ENCODE measurements at regions not wholly inside any gene's neighbourhood (a gene's known extent, or its start where the extent isn't known, plus 50 kb on each side); places are given as distances from the start of the nearest gene placed in this dataset.
"Not testable (repeated sequence)": the region's sequence is repeated elsewhere in the genome, so short reads cannot be mapped to it uniquely, and the experiment has no call there.

DNA sequence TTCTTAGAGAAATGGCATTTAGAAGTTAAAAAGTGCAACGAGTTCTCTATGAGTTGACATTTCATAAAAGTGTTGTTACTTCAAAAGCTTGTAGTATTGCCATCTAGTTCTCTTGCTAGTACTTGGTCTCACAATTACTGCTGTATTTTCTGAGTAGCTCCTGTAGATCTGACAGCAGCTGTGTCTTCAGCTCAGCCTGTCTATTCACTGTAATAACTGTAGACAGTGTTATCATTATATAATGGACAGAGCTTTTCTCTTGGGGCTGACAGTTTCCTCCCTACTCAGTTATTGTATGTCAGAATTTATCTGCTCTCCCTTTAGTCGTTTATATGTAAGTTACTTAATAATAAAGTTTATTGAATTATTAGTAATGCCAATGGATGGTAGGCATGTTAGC lies 388.7 kb upstream of the VSTM2A start:
- no peak for DNase-seq

DNA sequence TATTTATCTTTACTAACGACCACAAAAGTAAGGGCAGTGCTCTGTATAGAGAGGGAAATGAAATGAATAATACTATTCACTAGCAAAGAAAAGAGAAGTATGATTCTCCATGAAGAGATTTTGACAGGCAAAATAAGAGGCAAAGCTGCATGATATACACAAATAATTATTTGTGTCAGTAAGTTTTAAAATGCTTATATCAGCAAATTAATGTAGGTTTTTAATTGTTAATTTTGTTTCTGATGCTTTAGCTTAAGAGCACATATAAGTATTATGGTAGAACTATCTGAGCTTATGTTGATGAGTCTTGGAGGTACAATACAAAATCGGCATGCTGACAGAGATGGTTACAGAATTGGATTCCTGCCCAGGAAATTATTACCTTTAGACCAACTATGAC lies 383.1 kb upstream of the VSTM2A start:
- DNase-seq = no peak

- DNase-seq = no peak
These were observed 380.6 kb upstream of the VSTM2A start for GRCh38 chr7:54161621-54162020.

DNA sequence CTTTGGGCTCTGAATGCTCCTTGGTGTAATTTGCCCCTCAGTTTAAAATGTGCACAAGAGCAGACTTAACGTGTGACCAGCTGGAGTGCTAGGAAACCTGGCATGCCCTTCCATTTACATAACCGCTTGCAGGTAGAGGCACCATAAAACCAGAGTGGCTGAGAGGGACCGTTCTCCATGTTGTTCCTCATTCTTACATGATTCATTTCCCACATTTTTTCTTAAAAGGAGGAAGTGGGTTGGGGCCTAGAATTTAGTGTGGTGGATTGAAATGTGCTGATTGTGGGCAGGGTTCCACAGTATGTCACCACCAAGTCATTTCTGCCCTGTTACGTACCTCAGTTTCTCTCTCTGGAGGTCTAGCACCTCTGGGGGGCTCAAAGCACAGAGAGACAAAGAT lies 375.8 kb upstream of the VSTM2A start:
- DNase-seq = no peak

- DNase-seq = no peak
These were observed 362.7 kb upstream of the VSTM2A start for GRCh38 chr7:54179321-54180029.

DNA sequence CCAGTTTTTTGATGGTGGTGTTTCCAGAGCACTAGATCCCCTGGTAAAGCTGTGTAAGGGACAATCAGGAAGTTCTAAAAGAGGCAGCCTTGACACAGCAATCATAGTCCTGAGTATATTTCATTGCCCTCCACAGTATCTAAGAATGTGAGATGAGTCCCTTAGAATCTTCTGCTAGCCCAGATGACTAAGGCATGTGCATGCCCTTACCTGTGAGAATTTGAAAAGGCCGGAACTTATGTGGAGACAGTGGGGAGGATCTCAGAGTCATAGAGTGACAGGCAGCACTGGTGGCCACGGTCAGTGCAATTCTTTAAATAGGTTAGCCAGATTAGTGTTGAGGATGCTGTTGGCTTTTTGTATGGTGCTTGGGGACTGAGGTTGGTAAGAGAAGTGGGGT lies 361.4 kb upstream of the VSTM2A start:
- DNase-seq = no peak

DNA sequence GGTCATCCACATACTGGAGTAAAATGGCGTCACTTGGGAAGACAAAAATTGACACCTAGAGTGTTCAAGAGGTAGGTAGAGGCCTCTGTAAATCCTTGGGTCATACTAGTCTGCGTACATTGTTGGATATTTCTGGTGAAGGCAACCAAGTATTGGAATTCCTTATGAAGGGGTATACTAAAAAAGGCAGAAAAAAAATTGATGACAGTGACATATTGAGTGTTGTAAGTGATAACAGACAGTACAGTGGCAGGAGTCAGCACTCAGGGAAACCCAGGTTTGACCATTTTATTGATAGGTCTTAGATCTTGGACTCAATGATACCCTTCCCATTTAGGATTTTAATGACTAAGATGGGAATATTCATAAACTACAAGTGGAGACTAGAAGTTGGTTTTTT lies 359.1 kb upstream of the VSTM2A start:
- no peak for DNase-seq

GRCh38 chr7:54186336-54186735 lies 355.8 kb upstream of the VSTM2A start:
- DNase-seq = no peak

DNA sequence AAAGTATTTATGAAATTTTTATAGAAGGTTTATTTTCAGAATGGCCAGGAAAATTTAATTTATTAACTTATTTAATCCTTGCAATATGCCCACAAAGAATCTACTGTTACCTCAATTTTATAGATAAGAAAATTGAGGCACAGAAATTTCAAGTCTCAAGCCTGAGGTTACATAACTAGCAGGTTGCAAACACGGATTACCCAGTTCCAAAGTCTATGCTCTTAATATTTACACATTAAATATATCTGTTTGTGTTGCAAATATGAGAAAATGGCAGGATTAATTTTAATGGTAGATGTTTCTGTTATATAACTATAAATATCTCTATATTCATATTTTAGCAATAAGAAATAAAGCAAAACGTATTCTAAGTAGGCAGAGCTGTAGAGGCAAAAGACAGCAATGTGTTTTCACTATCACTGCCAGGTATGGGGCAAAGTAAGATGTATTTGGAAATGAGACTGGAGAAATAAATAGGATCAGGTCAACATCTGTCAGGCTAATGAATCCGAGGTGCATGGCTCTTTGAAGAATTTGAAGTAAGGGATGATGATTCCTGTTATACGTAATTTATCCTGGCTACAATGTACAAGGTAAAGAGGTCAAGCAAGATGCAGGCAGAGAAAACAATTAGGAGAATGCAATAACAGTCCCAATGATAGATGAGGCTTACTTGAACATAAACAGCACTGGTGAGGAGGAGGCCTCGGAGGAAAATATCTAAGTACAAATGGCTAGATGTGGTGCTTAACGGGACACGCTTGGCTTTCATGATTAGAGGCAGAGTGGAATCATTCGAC lies 354.1 kb upstream of the VSTM2A start:
- no peak for DNase-seq

DNA sequence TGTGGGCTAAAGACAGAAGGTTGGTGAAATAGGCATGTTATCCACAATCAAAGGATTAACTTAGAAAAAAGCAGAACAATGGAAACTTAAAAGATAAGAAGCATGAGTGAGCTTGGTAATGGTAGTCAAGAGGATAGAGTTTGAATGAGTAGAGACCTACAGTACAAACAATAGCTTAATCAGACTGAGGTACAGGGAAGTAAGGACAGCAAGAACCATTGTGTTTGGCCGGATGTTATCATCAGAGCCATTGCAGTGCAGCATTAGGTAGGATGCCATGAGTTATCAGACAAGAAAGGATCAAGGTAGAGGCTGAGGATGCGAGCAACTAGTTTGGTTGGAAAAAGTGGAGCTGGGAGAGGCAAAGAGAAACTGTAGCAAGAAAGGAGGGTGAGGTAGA lies 353.3 kb upstream of the VSTM2A start:
- DNase-seq = no peak

- DNase-seq = no peak
These were observed 352.8 kb upstream of the VSTM2A start for GRCh38 chr7:54189330-54189729.

DNA sequence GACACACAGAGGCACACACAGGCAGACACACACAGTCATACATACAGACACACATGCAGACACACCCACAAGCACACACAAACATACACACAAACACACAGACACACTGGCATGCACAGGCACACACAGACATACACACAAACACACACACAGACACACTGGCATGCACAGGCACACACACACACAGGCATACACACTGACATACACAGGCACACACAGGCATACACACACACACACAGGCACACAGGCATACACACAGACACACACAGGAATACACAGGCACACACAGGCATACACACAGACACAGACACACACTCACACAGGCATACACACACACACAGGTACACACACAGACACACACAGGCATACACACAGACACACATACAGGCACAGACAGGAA lies 340.7 kb upstream of the VSTM2A start:
- DNase-seq = no peak

GRCh38 chr7:54215424-54215823 lies 326.8 kb upstream of the VSTM2A start:
- DNase-seq = no peak

- not testable (repeated sequence) for DNase-seq
These were observed 316.1 kb upstream of the VSTM2A start for GRCh38 chr7:54226030-54226429.

DNA sequence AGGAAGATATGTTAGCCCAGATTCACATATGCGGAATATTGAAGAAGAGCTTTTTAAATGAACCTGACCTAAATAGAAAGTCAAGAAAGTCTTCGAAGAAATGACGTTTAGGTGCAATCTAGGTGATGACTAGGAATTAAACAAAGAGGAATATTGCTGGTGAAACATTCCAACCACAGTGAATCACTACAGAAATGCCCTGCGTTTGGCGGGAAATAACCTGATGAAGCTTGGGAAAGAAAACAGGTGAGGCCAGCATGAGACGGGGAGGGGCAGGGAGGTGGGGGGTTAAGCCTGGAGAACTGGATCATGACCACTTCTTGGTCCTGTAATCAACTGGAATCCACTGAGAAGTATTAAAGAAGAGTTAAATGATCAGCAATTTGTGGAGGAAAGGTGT lies 299.4 kb upstream of the VSTM2A start:
- no peak for DNase-seq

GRCh38 chr7:54245020-54245419 lies 297.2 kb upstream of the VSTM2A start:
- DNase-seq = no peak

- DNase-seq = no peak
These were observed 292.5 kb upstream of the VSTM2A start for GRCh38 chr7:54249686-54250085.

DNA sequence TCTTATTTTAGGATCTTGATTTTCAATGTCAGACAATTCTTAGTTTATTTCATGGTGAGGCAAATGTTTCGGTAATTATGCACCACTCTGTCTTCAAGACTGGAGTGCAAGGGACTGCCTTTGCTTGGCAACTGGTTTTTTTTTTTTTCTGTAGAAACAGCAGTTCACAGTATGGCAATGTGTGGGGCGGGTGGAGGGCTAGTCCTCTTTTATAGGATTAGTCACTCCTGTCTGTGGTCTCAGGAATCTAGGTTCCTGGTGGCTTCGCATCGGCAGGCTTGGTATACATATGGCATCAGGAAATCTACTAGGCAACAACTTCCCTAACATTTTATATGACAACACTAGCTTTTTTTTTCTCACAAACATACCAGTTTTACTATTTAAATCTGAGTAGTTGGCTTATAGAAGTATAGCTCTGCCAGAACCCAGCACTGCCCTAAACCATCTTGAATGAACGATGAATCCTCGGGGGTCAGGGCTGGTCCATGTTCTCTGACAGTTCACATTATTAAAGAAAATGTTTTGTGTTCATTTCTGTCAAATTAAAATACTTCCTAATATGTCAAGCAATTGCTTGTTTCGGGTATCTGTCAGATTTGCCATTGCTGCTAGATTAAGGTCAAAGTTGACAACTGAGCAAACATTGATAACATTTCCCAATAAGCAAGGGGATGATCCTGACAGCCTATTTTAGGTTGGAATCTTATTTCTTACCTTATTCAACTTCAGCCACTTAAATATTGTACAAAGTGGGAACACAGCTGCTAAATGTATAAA lies 289.7 kb upstream of the VSTM2A start:
- DNase-seq = no peak

- DNase-seq = no peak
These were observed 289.2 kb upstream of the VSTM2A start for GRCh38 chr7:54253036-54253373.

GRCh38 chr7:54255242-54255641 lies 286.9 kb upstream of the VSTM2A start:
- no peak for DNase-seq

DNA sequence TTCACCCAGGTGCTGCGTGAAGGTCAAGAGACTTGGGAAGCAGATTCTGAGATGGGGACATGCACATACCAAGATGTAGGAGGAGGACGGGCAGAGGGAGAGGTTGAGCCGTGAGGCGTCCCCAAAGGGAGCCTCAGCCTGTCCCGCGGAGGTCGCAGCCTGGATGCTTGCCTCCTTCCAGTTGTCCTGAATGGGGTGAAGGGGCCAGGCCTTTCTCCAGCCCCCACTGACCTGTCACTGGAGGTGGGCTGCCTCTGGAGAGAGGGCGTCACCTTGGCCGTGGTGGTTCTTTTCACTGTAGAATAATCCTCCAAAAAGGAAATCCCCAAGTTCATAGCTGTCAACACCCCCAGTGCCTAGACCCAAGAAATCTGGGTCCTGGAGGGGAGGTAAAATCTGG lies 283.0 kb upstream of the VSTM2A start:
- DNase-seq = no peak

DNA sequence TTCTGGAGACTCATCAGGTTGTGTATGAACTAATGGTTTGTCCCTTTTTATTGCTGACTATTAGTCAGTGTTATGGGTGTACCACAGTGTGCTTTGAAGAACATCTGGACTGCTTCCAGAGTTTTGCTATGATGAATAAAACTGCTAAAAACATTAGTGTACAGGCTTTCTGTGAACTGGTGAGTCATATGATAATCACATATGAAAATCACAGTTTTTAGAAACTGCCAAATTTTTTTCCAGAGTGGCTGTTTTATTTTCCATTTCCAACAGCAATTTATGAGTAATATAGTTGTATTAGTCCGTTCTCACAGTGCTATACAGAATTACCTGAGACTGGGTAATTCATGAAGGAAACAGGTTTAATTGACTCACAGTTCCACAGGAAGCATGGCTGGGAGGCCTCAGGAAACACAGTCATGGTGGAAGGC lies 281.2 kb upstream of the VSTM2A start:
- no peak for DNase-seq

GRCh38 chr7:54278847-54279246 lies 263.3 kb upstream of the VSTM2A start:
- no peak for DNase-seq
